ENCODE measurements at regions not wholly inside any gene's neighbourhood (a gene's known extent, or its start where the extent isn't known, plus 50 kb on each side); places are given as distances from the start of the nearest gene placed in this dataset.

GRCh38 chr13:26967119-26968038 lies 204.2 kb downstream of the USP12 start:
- Histone ChIP-seq H2BK15ac (ENCODE audit: low read length) (peak overlapping the region; percentile 20; the same call in 1 of the 2 replicates), H3K56ac (replicated peaks; ENCODE audit: insufficient read length, low read depth, low read length) (no peak overlapping the region), H3K18ac (ENCODE audit: extremely low read depth, low read length) (no peak overlapping the region), H4K20me1 (replicated peaks in 1 of 2; ENCODE audit: control insufficient read depth in 1 of 2, insufficient read depth in 2 of 2, low read length in 2 of 2) (no peaks in the 10 kb centered on the region), H3K36me3 (ENCODE audit: control insufficient read depth in 2 of 4, insufficient read depth in 4 of 4, low read length in 3 of 4) (no peaks in the 10 kb centered on the region), H3K79me2 (ENCODE audit: control insufficient read depth in 1 of 2, insufficient read depth in 2 of 2, low read length in 2 of 2) (no peaks in the 10 kb centered on the region), H2BK120ac (replicated peaks; ENCODE audit: low read depth, low read length) (no peak overlapping the region), H3K79me1 (ENCODE audit: low read depth, low read length) (no peaks in the 10 kb centered on the region), H2BK20ac (ENCODE audit: low read length) (no peak overlapping the region), H3K23me2 (ENCODE audit: low read depth, low read length) (no peaks in the 10 kb centered on the region), H4K5ac (ENCODE audit: insufficient read length, low read depth, low read length) (no peak overlapping the region), H3K9me3 (ENCODE audit: insufficient read depth in 2 of 2, low read depth in 1 of 2, low read length in 1 of 2) (no peaks in the 10 kb centered on the region), H3K4me2 (ENCODE audit: insufficient read depth in 1 of 2, low read depth in 2 of 2, low read length in 2 of 2) (no peak overlapping the region), H2BK5ac (ENCODE audit: low read depth, low read length) (0 out of 2 replicates have a peak overlapping the region, but pooled peaks have one; percentile 40), H2AFZ (ENCODE audit: low read length) (peak overlapping the region; percentile 94; the same call in 1 of the 2 replicates), H3K4me3 (ENCODE audit: extremely low read depth in 1 of 4, insufficient read depth in 2 of 4, low read depth in 3 of 4, low read length in 4 of 4) (no peak overlapping the region), H3K27ac (ENCODE audit: low read depth, low read length) (no peak overlapping the region), H2AK5ac (ENCODE audit: low read depth, low read length) (no peak overlapping the region), H4K8ac (ENCODE audit: extremely low read depth, insufficient read depth, low read length) (no peak overlapping the region), H3K27me3 (replicated peaks in 1 of 4; ENCODE audit: control insufficient read depth in 3 of 4, extremely low read depth in 1 of 4, insufficient read depth in 3 of 4, low read length in 3 of 4) (no peaks in the 10 kb centered on the region; a peak in 1 of 7 replicates), H3K4me1 (replicated peaks in 1 of 4; ENCODE audit: control insufficient read depth in 3 of 4, insufficient read depth in 4 of 4, low read length in 3 of 4) (peaks cover 0 to 7% (median 3%) of the 10 kb centered on the region in 4 experiments; a peak in 5 of 7 replicates), H3K4ac (replicated peaks; ENCODE audit: insufficient read length, low read depth, low read length) (no peak overlapping the region), H3K9ac (replicated peaks in 1 of 4; ENCODE audit: extremely low read depth in 1 of 4, low read depth in 3 of 4, low read length in 3 of 4) (no peak overlapping the region), H2BK12ac (ENCODE audit: low read depth, low read length) (no peak overlapping the region), H4K91ac (replicated peaks; ENCODE audit: insufficient read length, low read length) (peak overlapping the region; percentile 51), H3K23ac (ENCODE audit: insufficient read length) (no peak overlapping the region), H3K14ac (ENCODE audit: insufficient read length) (no peak overlapping the region)
- peak; percentile 73 for TF ChIP-seq SP1 (IDR thresholded peaks at IDR 0.05; ENCODE audit: low read depth, low read length)
- TF ChIP-seq SRF (IDR thresholded peaks at IDR 0.05; ENCODE audit: low read depth, low read length) = no peak
- DNase-seq (ENCODE audit: low read depth in 1 of 2, low spot score in 2 of 2) (no peak), FAIRE-seq (no peak)
- 80% methylated on average over 14 of the region's 17 CpGs; no CpG with 5 or more reads in 1 of the 2 experiments for WGBS, 2 experiments (ENCODE audit: extremely low coverage in 1 of 2, insufficient coverage in 1 of 2, insufficient read length in 1 of 2, insufficient replicate concordance in 2 of 2, low coverage in 1 of 2, low lambda C conversion rate in 2 of 2, missing lambda C conversion rate in 1 of 2)
- CTCF ChIA-PET (ENCODE audit: partially characterized antibody) = interaction anchor here (0.7 to 2.5 kb wide), 8 partner anchors 15 to 859 kb away, joined by 3 to 15 read pairs (median 6); no protein-coding TSS in a partner anchor
- POLR2A ChIA-PET (ENCODE audit: partially characterized antibody) = interaction anchor here (0.6 kb wide), 1 partner anchor 209 kb away, joined by 3 read pairs; no protein-coding TSS in a partner anchor

Data from H1 (cell line).